CD4-positive, alpha-beta T cell (primary cell): ENCODE measurements at regions not wholly inside any gene's neighbourhood (a gene's known extent, or its start where the extent isn't known, plus 50 kb on each side); places are given as distances from the start of the nearest gene placed in this dataset.

ENCODE experiments used
- ATAC-seq: fragments of 200-7000 bp; cut with Tn5 transposase; one replicate; pipeline ENCODE4 v1.10.0; 2022; ENCODE audit warnings: mild to moderate bottlenecking; ENCODE audit not compliant: poor library complexity
- CTCF ChIA-PET: fragments of 350-600 bp; sonication (Branson Sonifier 250); formaldehyde crosslinking; loops from one replicate; lab custom pipeline; 2021; ENCODE audit warnings: antibody characterized with exemption, inconsistent platforms; lab: Charles Lee
- POLR2A ChIA-PET: fragments of 350-600 bp; sonication (Branson Sonifier 250); formaldehyde crosslinking; loops from one replicate; lab custom pipeline; 2021; ENCODE audit warnings: antibody characterized with exemption, inconsistent platforms; lab: Charles Lee
- DNase-seq, 14 experiments: peaks; one replicate each; pipeline ENCODE4 v3.0.0-alpha.2; 2013 to 2020; ENCODE audit warnings: mixed read lengths in 2 of 14
- H3K27ac ChIP-seq, 2 donors: one replicate each; pipeline versions ENCODE4 v1.5.1 to v1.7.0; 2013; ENCODE audit warnings: low read length in 2 of 2, low read depth in 1 of 2, mild to moderate bottlenecking in 1 of 2
- H3K27me3 ChIP-seq, 2 experiments: 1 replicate in 1 of 2; 2 replicates in 1 of 2; pipeline versions ENCODE4 v1.6.1 to v1.7.0; 2013; ENCODE audit warnings: low read length in 2 of 2, control low read depth in 1 of 2, mild to moderate bottlenecking in 1 of 2, moderate library complexity in 1 of 2; ENCODE audit not compliant: insufficient read depth in 2 of 2, control insufficient read depth in 1 of 2
- H3K36me3 ChIP-seq: one replicate; pipeline ENCODE4 v1.6.1; 2013; ENCODE audit warnings: low read length, control low read depth; ENCODE audit not compliant: insufficient read depth
- H3K4me1 ChIP-seq: one replicate; pipeline ENCODE4 v1.6.1; 2013; ENCODE audit warnings: low read length, control low read depth; ENCODE audit not compliant: insufficient read depth
- H3K4me3 ChIP-seq: one replicate; pipeline ENCODE4 v1.5.1; 2013; ENCODE audit warnings: mild to moderate bottlenecking, low read length, moderate library complexity
- H3K9me3 ChIP-seq, 2 experiments: 1 replicate in 1 of 2; 2 replicates in 1 of 2; pipeline versions ENCODE4 v1.6.1 to v1.7.0; 2013; ENCODE audit warnings: low read length in 2 of 2, mild to moderate bottlenecking in 2 of 2, control low read depth in 1 of 2, moderate library complexity in 1 of 2; ENCODE audit not compliant: control insufficient read depth in 1 of 2, insufficient read depth in 1 of 2
- H3K27ac Mint-ChIP-seq: one replicate; pipeline ENCODE4 v1.8.0; 2020; ENCODE audit warnings: mixed read lengths
- H3K27me3 Mint-ChIP-seq: one replicate; pipeline ENCODE4 v1.8.0; 2021; ENCODE audit warnings: mixed read lengths
- H3K36me3 Mint-ChIP-seq: one replicate; pipeline ENCODE4 v1.8.0; 2021; ENCODE audit warnings: low read depth, mixed read lengths
- H3K4me1 Mint-ChIP-seq: one replicate; pipeline ENCODE4 v1.8.0; 2021; ENCODE audit warnings: low read depth, mixed read lengths
- H3K4me3 Mint-ChIP-seq: one replicate; pipeline ENCODE4 v1.8.0; 2020; ENCODE audit warnings: mild to moderate bottlenecking, mixed read lengths
- H3K9me3 Mint-ChIP-seq: one replicate; pipeline ENCODE4 v1.8.0; 2020; ENCODE audit warnings: mixed read lengths
- CTCF ChIP-seq: fragments of 200-600 bp; IDR thresholded peaks from one replicate; pipeline ENCODE4 v1.8.0; 2022; ENCODE audit warnings: antibody characterized with exemption, mild to moderate bottlenecking
- intact Hi-C, 2 experiments: fragments of 100-400 bp; cut with DNase I in 1 of 2; cut with micrococcal nuclease in 1 of 2; formaldehyde crosslinking; loops; one replicate each; pipeline versions ENCODE4 v1.15.1 to v1.9.0; 2023 to 2025; cut with DNase I, micrococcal nuclease

- POLR2A ChIA-PET, result no interaction called here
- peaks cover 0 to 3% of the 10 kb centered on the region in 2 experiments for H3K9me3 ChIP-seq
Observed at GRCh38 chr22:27127911-27128310, 470.5 kb downstream of the MIAT start.

GRCh38 chr22:27128461-27129085, 471.2 kb downstream of the MIAT start:
- Mint-ChIP-seq H3K27ac (no peak overlapping the region), H3K27me3 (peaks cover 59% of the 10 kb centered on the region), H3K9me3 (no peaks in the 10 kb centered on the region), H3K4me3 (no peak overlapping the region), H3K36me3 (no peaks in the 10 kb centered on the region), H3K4me1 (no peaks in the 10 kb centered on the region)
- ChIA-PET CTCF (no interaction called here), POLR2A (no interaction called here)
- Histone ChIP-seq H3K27me3 (peaks cover 4 to 14% of the 10 kb centered on the region in 2 experiments), H3K4me1 (no peaks in the 10 kb centered on the region), H3K36me3 (no peaks in the 10 kb centered on the region), H3K4me3 (no peak overlapping the region), H3K9me3 (peaks cover 0 to 3% of the 10 kb centered on the region in 2 experiments), H3K27ac (no peak overlapping the region)
- no peak for DNase-seq
- TF ChIP-seq CTCF, result no peak
- no peak for ATAC-seq
- intact Hi-C loops, result no loop called here

More at GRCh38 chr22:27127911-27128310, 470.5 kb downstream of the MIAT start:
- Mint-ChIP-seq H3K27ac (no peak overlapping the region), H3K27me3 (peaks cover 52% of the 10 kb centered on the region), H3K9me3 (no peaks in the 10 kb centered on the region), H3K36me3 (no peaks in the 10 kb centered on the region), H3K4me3 (no peak overlapping the region), H3K4me1 (no peaks in the 10 kb centered on the region)
- intact Hi-C loops, result no loop called here
- Histone ChIP-seq H3K27ac (no peak overlapping the region), H3K36me3 (no peaks in the 10 kb centered on the region), H3K4me3 (no peak overlapping the region), H3K27me3 (peaks cover 4 to 14% of the 10 kb centered on the region in 2 experiments), H3K4me1 (no peaks in the 10 kb centered on the region)
- TF ChIP-seq CTCF, result no peak
- CTCF ChIA-PET, result no interaction called here
- no peak for ATAC-seq
- DNase-seq, result no peak

- DNase-seq (peak in 2 of 14 experiments; percentile 52 to 67), ATAC-seq (no peak)
- Mint-ChIP-seq H3K27me3 (peaks cover 58% of the 10 kb centered on the region), H3K36me3 (no peaks in the 10 kb centered on the region), H3K27ac (no peak overlapping the region), H3K4me3 (no peak overlapping the region), H3K4me1 (no peaks in the 10 kb centered on the region), H3K9me3 (no peaks in the 10 kb centered on the region)
- no peak overlapping the region for H3K27ac ChIP-seq
- no peaks in the 10 kb centered on the region for H3K36me3 ChIP-seq
- H3K4me1 ChIP-seq, result no peaks in the 10 kb centered on the region
- peaks cover 0 to 3% of the 10 kb centered on the region in 2 experiments for H3K9me3 ChIP-seq
- no peak overlapping the region for H3K4me3 ChIP-seq
- TF ChIP-seq CTCF, result no peak
- POLR2A ChIA-PET, result no interaction called here
- peaks cover 4 to 12% of the 10 kb centered on the region in 2 experiments for H3K27me3 ChIP-seq
- CTCF ChIA-PET, result no interaction called here
- intact Hi-C loops, result no loop called here
Observed at GRCh38 chr22:27129266-27129665, 471.9 kb downstream of the MIAT start.
